ENCODE measurements at regions not wholly inside any gene's neighbourhood (a gene's known extent, or its start where the extent isn't known, plus 50 kb on each side); places are given as distances from the start of the nearest gene placed in this dataset.
"Not testable (repeated sequence)": the region's sequence is repeated elsewhere in the genome, so short reads cannot be mapped to it uniquely, and the experiment has no call there.

GRCh38 chr9:78437296-78437695 is 140.4 kb downstream of the PSAT1 start:
- no peak overlapping the region for H3K9ac ChIP-seq (ENCODE audit: low read depth, low read length)

GRCh38 chr9:78437806-78438205 is 140.9 kb downstream of the PSAT1 start:
- Histone ChIP-seq H3K36me3 (ENCODE audit: control insufficient read depth, insufficient read depth, low read length) (no peaks in the 10 kb centered on the region), H3K4me3 (ENCODE audit: low read depth, low read length) (no peak overlapping the region), H3K9ac (ENCODE audit: low read depth, low read length) (no peak overlapping the region), H3K4me1 (ENCODE audit: control insufficient read depth, insufficient read depth, low read length) (peaks cover 32% of the 10 kb centered on the region), H3K27me3 (ENCODE audit: control insufficient read depth, insufficient read depth, low read length) (no peaks in the 10 kb centered on the region), H3K9me3 (ENCODE audit: control insufficient read depth, insufficient read depth, low read length) (no peaks in the 10 kb centered on the region; the same call in 1 of the 2 replicates), H3K27ac (ENCODE audit: low read depth, low read length) (no peak overlapping the region)

More at GRCh38 chr9:78437296-78437695, 140.4 kb downstream of the PSAT1 start:
- H3K4me1 ChIP-seq (ENCODE audit: control insufficient read depth, insufficient read depth, low read length): peaks cover 32% of the 10 kb centered on the region
- no peak overlapping the region for H3K27ac ChIP-seq (ENCODE audit: low read depth, low read length)
- H3K27me3 ChIP-seq (ENCODE audit: control insufficient read depth, insufficient read depth, low read length): no peaks in the 10 kb centered on the region
- no peaks in the 10 kb centered on the region; the same call in 1 of the 2 replicates for H3K9me3 ChIP-seq (ENCODE audit: control insufficient read depth, insufficient read depth, low read length)
- H3K4me3 ChIP-seq (ENCODE audit: low read depth, low read length): no peak overlapping the region
- no peaks in the 10 kb centered on the region for H3K36me3 ChIP-seq (ENCODE audit: control insufficient read depth, insufficient read depth, low read length)

DNA sequence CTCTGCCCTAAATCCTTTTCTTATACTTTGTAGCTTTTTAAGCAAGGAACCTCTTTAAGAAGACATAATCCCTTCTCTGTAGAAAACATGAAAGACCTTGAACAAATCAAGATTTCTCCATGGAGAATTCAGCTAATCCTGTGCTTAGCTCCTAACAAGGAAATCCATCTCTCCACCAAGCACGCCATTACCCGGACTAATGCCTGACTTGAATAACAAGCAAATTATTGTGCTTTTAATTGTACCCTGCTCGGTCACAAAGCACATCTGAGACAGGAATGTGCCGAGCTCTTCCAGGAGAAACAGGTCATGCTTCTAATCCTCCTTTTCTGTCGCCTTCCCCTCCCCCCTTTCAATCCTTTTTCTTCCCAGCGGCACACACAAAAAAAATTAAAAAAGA is 141.3 kb downstream of the PSAT1 start:
- Histone ChIP-seq H3K36me3 (ENCODE audit: control insufficient read depth, insufficient read depth, low read length) (no peaks in the 10 kb centered on the region), H3K4me1 (ENCODE audit: control insufficient read depth, insufficient read depth, low read length) (peaks cover 32% of the 10 kb centered on the region), H3K27ac (ENCODE audit: low read depth, low read length) (peak overlapping the region; percentile 44), H3K4me3 (ENCODE audit: low read depth, low read length) (no peak overlapping the region), H3K9ac (ENCODE audit: low read depth, low read length) (no peak overlapping the region), H3K27me3 (ENCODE audit: control insufficient read depth, insufficient read depth, low read length) (no peaks in the 10 kb centered on the region), H3K9me3 (ENCODE audit: control insufficient read depth, insufficient read depth, low read length) (no peaks in the 10 kb centered on the region; the same call in 1 of the 2 replicates)

DNA sequence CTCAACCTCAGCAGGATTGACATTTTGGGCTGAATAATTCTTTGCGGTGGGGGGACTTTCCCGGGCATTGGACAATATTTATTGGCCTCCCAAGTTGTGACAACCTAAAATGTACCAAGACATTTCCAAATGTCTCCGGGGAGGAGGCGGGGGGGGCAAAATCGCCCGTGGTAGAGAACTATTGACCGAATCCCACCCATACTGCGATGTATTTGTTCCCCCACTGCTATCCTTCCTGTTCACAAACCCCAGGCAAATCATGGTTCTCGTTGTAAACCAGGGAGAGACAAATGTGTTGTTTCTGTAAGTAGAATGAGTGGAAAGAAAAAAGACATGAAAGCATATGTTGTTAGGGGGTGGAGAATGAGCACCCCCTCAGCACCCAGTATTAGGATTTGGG is 141.9 kb downstream of the PSAT1 start:
- Histone ChIP-seq H3K36me3 (ENCODE audit: control insufficient read depth, insufficient read depth, low read length) (no peaks in the 10 kb centered on the region), H3K4me3 (ENCODE audit: low read depth, low read length) (no peak overlapping the region), H3K9ac (ENCODE audit: low read depth, low read length) (no peak overlapping the region), H3K9me3 (ENCODE audit: control insufficient read depth, insufficient read depth, low read length) (no peaks in the 10 kb centered on the region; the same call in 1 of the 2 replicates), H3K27me3 (ENCODE audit: control insufficient read depth, insufficient read depth, low read length) (no peaks in the 10 kb centered on the region), H3K27ac (ENCODE audit: low read depth, low read length) (peak overlapping the region; percentile 44), H3K4me1 (ENCODE audit: control insufficient read depth, insufficient read depth, low read length) (peaks cover 32% of the 10 kb centered on the region)

DNA sequence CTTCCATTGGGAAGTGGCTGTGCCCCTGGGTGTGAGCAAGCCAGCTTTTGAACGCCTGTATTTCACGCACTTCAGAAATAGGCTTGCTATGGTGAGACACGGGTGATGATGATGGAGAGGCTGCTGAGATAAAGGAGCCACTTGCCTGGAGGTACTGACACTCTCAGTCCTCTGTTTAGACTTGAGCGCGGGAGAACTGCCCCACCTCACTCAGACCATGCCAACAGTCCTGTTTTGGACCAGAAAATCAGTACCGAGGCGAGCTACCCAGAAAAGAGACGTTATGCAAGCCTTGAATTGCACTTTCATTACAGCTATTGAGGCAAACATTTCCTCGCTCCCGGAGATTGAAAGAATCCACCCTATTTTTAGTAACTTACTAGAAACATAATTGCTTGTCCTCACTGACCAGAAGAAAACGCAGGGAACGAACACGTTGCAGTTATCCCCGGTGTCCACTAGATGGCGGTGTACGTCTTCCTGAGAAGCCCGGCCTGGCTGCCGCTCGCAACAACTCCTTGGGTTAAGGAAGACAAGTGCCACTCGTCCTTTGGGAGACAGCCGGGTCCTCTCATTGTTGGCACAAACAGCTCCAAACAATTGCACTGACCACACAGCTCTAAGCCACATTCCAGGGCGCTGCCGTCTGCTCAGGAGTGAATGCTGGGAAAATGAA is 142.4 kb downstream of the PSAT1 start:
- H3K36me3 ChIP-seq (ENCODE audit: control insufficient read depth, insufficient read depth, low read length): no peaks in the 10 kb centered on the region
- H3K9me3 ChIP-seq (ENCODE audit: control insufficient read depth, insufficient read depth, low read length): no peaks in the 10 kb centered on the region; the same call in 1 of the 2 replicates
- no peak overlapping the region for H3K9ac ChIP-seq (ENCODE audit: low read depth, low read length)
- H3K27ac ChIP-seq (ENCODE audit: low read depth, low read length): peak overlapping the region; percentile 78
- H3K4me1 ChIP-seq (ENCODE audit: control insufficient read depth, insufficient read depth, low read length): peaks cover 32% of the 10 kb centered on the region
- H3K27me3 ChIP-seq (ENCODE audit: control insufficient read depth, insufficient read depth, low read length): no peaks in the 10 kb centered on the region
- H3K4me3 ChIP-seq (ENCODE audit: low read depth, low read length): no peak overlapping the region

DNA sequence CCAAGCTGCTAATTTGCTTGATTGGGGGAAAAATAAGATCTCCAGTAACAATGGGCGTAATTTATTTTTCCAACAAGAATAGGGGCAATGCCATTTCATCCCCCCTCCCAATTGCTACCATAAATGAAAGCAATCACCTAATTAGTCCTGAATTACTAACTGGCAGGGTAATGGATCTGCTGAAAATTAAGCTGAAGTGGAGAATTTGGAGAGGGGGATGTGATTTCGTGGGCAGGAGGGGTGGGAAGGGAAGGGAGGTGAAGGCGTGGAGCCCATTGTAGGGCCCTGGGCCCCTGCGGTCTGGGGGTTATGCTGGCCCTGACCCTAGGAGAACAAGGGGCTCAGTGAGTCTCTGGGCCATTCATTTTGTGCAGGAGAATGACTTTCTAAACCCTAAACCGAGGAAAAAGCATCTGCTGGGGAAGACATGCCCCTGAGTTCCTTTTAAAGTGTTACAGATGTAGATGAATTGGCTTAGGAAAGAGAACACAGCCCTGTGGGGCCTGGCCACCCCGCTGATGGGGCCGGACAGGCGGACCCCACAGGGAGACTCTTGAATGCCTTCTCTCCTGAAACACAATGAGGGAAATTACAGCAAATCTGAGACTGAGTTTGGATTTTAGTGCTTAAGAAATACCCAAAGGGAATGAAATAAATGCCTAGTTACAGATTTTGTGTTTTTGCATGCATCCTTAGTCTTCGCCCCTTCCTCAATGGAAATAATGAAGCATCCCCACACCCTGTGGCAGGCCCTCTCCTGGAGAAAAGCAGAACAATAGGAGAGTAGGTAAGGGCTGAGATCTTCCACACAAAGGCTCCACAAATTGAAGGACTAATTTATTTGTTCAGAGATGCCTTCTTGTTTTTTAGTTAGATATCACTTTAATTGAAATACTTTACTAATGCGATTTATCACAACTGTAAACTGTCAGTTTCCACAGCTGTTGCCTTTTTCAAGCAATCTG is 143.2 kb downstream of the PSAT1 start:
- Histone ChIP-seq H3K36me3 (ENCODE audit: control insufficient read depth, insufficient read depth, low read length) (no peaks in the 10 kb centered on the region), H3K9ac (ENCODE audit: low read depth, low read length) (no peak overlapping the region), H3K9me3 (ENCODE audit: control insufficient read depth, insufficient read depth, low read length) (no peaks in the 10 kb centered on the region; the same call in 1 of the 2 replicates), H3K4me3 (ENCODE audit: low read depth, low read length) (no peak overlapping the region), H3K27me3 (ENCODE audit: control insufficient read depth, insufficient read depth, low read length) (no peaks in the 10 kb centered on the region), H3K27ac (ENCODE audit: low read depth, low read length) (peak overlapping the region; percentile 78), H3K4me1 (ENCODE audit: control insufficient read depth, insufficient read depth, low read length) (peaks cover 32% of the 10 kb centered on the region)

DNA sequence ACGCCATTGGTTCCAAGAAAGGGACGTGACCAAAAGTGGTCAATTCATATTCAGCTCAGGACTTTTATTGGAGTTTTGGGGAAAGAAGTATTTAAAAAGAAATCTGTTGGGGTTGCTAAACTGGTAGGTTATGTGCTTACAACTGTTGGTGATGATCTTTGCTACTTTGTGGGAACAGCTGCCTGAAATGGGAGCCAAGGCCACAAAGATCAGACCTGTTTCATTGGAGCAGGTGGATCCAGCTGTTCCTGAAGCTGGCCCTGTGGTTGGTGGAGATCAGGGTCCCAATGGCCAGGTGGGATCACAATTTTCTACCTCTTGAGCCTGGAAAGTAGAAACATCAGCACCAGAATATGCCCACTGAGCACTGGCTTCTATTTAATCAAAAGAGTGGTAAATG is 144.5 kb downstream of the PSAT1 start:
- Histone ChIP-seq H3K27ac (ENCODE audit: low read depth, low read length) (no peak overlapping the region), H3K9me3 (ENCODE audit: control insufficient read depth, insufficient read depth, low read length) (no peaks in the 10 kb centered on the region; the same call in 1 of the 2 replicates), H3K4me3 (ENCODE audit: low read depth, low read length) (no peak overlapping the region), H3K9ac (ENCODE audit: low read depth, low read length) (no peak overlapping the region), H3K4me1 (ENCODE audit: control insufficient read depth, insufficient read depth, low read length) (peaks cover 32% of the 10 kb centered on the region), H3K27me3 (ENCODE audit: control insufficient read depth, insufficient read depth, low read length) (no peaks in the 10 kb centered on the region), H3K36me3 (ENCODE audit: control insufficient read depth, insufficient read depth, low read length) (no peaks in the 10 kb centered on the region)

DNA sequence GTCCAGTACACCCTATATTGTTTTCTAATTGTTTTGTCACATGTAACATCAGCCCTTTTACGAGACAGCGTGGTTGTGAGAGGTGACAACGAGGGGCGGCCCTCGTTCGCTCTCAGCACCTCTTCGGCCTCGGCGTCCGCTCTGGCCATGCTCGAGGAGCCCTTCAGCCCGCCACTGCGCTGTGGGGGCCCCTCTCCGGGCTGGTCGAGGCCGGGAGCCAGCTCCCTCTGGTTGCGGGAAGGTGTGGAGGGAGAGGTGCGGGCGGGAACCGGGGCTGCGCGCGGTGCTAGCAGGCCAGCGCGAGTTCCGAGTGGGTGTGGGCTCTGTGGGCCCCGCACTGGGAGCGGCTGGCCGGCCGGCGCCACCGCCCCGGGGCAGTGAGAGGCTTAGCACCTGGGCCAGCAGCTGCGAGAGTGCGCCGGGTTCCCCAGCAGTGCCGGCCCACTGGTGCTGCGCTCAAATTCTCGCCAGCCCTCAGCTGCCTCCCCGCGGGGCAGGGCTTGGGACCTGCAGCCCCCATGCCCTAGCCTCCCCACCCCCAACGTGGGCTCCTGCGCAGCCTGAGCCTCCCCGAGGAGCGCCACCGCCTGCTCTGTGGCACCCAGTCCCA is 145.0 kb downstream of the PSAT1 start:
- Histone ChIP-seq H3K9ac (ENCODE audit: low read depth, low read length) (no peak overlapping the region), H3K27ac (ENCODE audit: low read depth, low read length) (no peak overlapping the region), H3K9me3 (ENCODE audit: control insufficient read depth, insufficient read depth, low read length) (no peaks in the 10 kb centered on the region; the same call in 1 of the 2 replicates), H3K27me3 (ENCODE audit: control insufficient read depth, insufficient read depth, low read length) (no peaks in the 10 kb centered on the region), H3K4me3 (ENCODE audit: low read depth, low read length) (no peak overlapping the region), H3K36me3 (ENCODE audit: control insufficient read depth, insufficient read depth, low read length) (no peaks in the 10 kb centered on the region), H3K4me1 (ENCODE audit: control insufficient read depth, insufficient read depth, low read length) (peaks cover 32% of the 10 kb centered on the region)

GRCh38 chr9:78442577-78442976 is 145.7 kb downstream of the PSAT1 start:
- peaks cover 30% of the 10 kb centered on the region for H3K4me1 ChIP-seq (ENCODE audit: control insufficient read depth, insufficient read depth, low read length)
- not testable (repeated sequence) for H3K27ac ChIP-seq (ENCODE audit: low read depth, low read length); H3K9ac ChIP-seq (ENCODE audit: low read depth, low read length); H3K4me3 ChIP-seq (ENCODE audit: low read depth, low read length); H3K27me3 ChIP-seq (ENCODE audit: control insufficient read depth, insufficient read depth, low read length); H3K36me3 ChIP-seq (ENCODE audit: control insufficient read depth, insufficient read depth, low read length); H3K9me3 ChIP-seq (ENCODE audit: control insufficient read depth, insufficient read depth, low read length)

DNA sequence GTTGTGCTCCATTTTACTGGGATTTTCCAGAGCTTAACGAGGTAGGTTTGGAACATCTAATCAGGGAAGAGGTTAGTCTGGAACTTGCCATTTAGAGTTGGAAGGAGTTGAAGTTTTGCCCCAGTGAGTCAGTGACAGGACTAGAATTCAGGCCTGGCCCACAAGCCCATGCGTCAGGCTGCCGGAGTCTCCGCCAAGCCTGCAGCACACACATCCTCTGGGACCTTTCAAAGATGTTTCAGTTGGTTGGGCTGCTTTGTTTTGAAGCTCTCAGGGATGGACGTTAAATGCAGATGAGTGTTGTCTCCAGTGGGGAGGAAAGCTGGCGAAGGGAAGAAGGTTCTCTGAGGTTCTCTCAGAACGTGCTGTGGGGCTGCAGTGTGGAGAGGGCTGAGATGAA is 147.0 kb downstream of the PSAT1 start:
- Histone ChIP-seq H3K4me3 (ENCODE audit: low read depth, low read length) (no peak overlapping the region), H3K9me3 (ENCODE audit: control insufficient read depth, insufficient read depth, low read length) (no peaks in the 10 kb centered on the region; the same call in 1 of the 2 replicates), H3K27me3 (ENCODE audit: control insufficient read depth, insufficient read depth, low read length) (no peaks in the 10 kb centered on the region), H3K9ac (ENCODE audit: low read depth, low read length) (no peak overlapping the region), H3K4me1 (ENCODE audit: control insufficient read depth, insufficient read depth, low read length) (peaks cover 17% of the 10 kb centered on the region), H3K27ac (ENCODE audit: low read depth, low read length) (no peak overlapping the region), H3K36me3 (ENCODE audit: control insufficient read depth, insufficient read depth, low read length) (no peaks in the 10 kb centered on the region)

Data from HUES48 (cell line).